HCT116 (cell line): ENCODE measurements at regions not wholly inside any gene's neighbourhood (a gene's known extent, or its start where the extent isn't known, plus 50 kb on each side); places are given as distances from the start of the nearest gene placed in this dataset.

ENCODE experiments used
- ATAC-seq: fragments of 200-7000 bp; cut with Tn5 transposase; 2 replicates; pipeline ENCODE4 v1.9.1; 2020; ENCODE audit warnings: mild to moderate bottlenecking, moderate library complexity
- BruUV-seq: library from RNA; stranded (reverse); fragments of 400-500 nt; replicated peaks from 2 replicates; lab custom pipeline; 2021; lab: Mats Ljungman, UMichigan
- CTCF ChIA-PET: fragments of 300-600 bp; sonication (Branson Sonifier 250); formaldehyde crosslinking; loops from one replicate; lab custom pipeline; 2021; ENCODE audit warnings: antibody characterized with exemption; lab: Charles Lee
- POLR2A ChIA-PET: fragments of 300-600, 350-600 bp; sonication (Branson Sonifier 250); formaldehyde crosslinking; loops from one replicate; lab custom pipeline; 2021; ENCODE audit warnings: antibody characterized with exemption; lab: Charles Lee
- RAD21 ChIA-PET, 2 experiments: fragments of 300-600 bp; sonication (Branson Sonifier 250); formaldehyde crosslinking; loops; one replicate each; lab custom pipeline; 2023; ENCODE audit warnings: low total read pairs in 2 of 2; ENCODE audit not compliant: uncharacterized antibody in 2 of 2, unreplicated experiment in 2 of 2, low non-redundant PET in 1 of 2; lab: Charles Lee
- DNase-seq: peaks from one replicate; pipeline ENCODE4 v3.0.0-alpha.2; 2010; ENCODE audit warnings: low read depth, low spot score
- H2AFZ ChIP-seq: fragments of 200-600 bp; shearing (Covaris generic), sonication (generic); 2 replicates; pipeline ENCODE4 v1.6.1; 2017; ENCODE audit warnings: low read depth, mixed run types, mixed read lengths, antibody characterized with exemption, low read length; ENCODE audit not compliant: poor library complexity, severe bottlenecking
- H3K27ac ChIP-seq: 2 replicates; pipeline ENCODE4 v1.5.1; 2012; ENCODE audit warnings: low read depth, low read length
- H3K27me3 ChIP-seq: fragments of 200-600 bp; sonication (generic); 2 replicates; pipeline ENCODE4 v1.6.1; 2016; ENCODE audit warnings: mixed run types, low read length, mixed read lengths; ENCODE audit not compliant: insufficient read depth
- H3K36me3 ChIP-seq, 2 experiments: fragments of 200-500 bp in 1 of 2; fragments of 200-600 bp in 1 of 2; sonication (Bioruptor generic) in 1 of 2; sonication (generic) in 1 of 2; 2 replicates each; pipeline versions ENCODE4 v1.5.1 to v1.6.1; 2014 to 2016; ENCODE audit warnings: low read length in 2 of 2, inconsistent platforms in 1 of 2, mixed read lengths in 1 of 2, mixed run types in 1 of 2; ENCODE audit not compliant: insufficient read depth in 2 of 2, control insufficient read depth in 1 of 2
- H3K4me1 ChIP-seq, 2 experiments: fragments of 200-600 bp in 1 of 2; sonication (generic) in 1 of 2; 2 replicates each; pipeline versions ENCODE4 v1.5.1 to v1.6.1; 2012 to 2017; ENCODE audit warnings: low read length in 2 of 2, inconsistent platforms in 1 of 2, mild to moderate bottlenecking in 1 of 2, mixed read lengths in 1 of 2, mixed run types in 1 of 2, moderate library complexity in 1 of 2; ENCODE audit not compliant: insufficient read depth in 2 of 2, control insufficient read depth in 1 of 2
- H3K4me2 ChIP-seq: fragments of 200-600 bp; sonication (generic); 2 replicates; pipeline ENCODE4 v1.6.1; 2017; ENCODE audit warnings: mixed run types, low read length, mixed read lengths
- H3K4me3 ChIP-seq, 2 experiments: fragments of 200-600 bp in 1 of 2; sonication (generic) in 1 of 2; replicated peaks in 1 of 2; 2 replicates each; pipeline ENCODE4 v1.5.1; 2011 to 2016; ENCODE audit warnings: low read length in 2 of 2, control low read depth in 1 of 2, low read depth in 1 of 2, mild to moderate bottlenecking in 1 of 2, mixed read lengths in 1 of 2, mixed run types in 1 of 2
- H3K79me2 ChIP-seq: fragments of 200-600 bp; sonication (generic); 2 replicates; pipeline ENCODE4 v1.6.1; 2017; ENCODE audit warnings: mild to moderate bottlenecking, mixed run types, low read length, moderate library complexity, mixed read lengths; ENCODE audit not compliant: insufficient read depth
- H3K9ac ChIP-seq: fragments of 200-600 bp; sonication (generic); 2 replicates; pipeline ENCODE4 v1.6.1; 2016; ENCODE audit warnings: low read length, mixed read lengths
- H3K9me2 ChIP-seq: fragments of 200-600 bp; sonication (generic), shearing (Covaris generic); 2 replicates; pipeline ENCODE4 v1.6.1; 2017; ENCODE audit warnings: mixed run types, mild to moderate bottlenecking, moderate library complexity; ENCODE audit not compliant: insufficient read depth
- H3K9me3 ChIP-seq, 2 experiments: fragments of 200-500 bp in 1 of 2; fragments of 200-600 bp in 1 of 2; sonication (Bioruptor generic) in 1 of 2; sonication (generic) in 1 of 2; 2 replicates each; pipeline ENCODE4 v1.6.1; 2014 to 2017; ENCODE audit warnings: low read length in 2 of 2, mixed read lengths in 2 of 2, inconsistent platforms in 1 of 2, low read depth in 1 of 2, mild to moderate bottlenecking in 1 of 2, mixed run types in 1 of 2, moderate library complexity in 1 of 2; ENCODE audit not compliant: control insufficient read depth in 1 of 2, insufficient read depth in 1 of 2
- H4K20me1 ChIP-seq: fragments of 200-600 bp; sonication (generic), shearing (Covaris generic); 2 replicates; pipeline ENCODE4 v1.6.1; 2017; ENCODE audit warnings: mixed run types, mild to moderate bottlenecking, moderate library complexity; ENCODE audit not compliant: insufficient read depth
- EGR1 ChIP-seq: IDR thresholded peaks from 2 replicates; pipeline ENCODE4 v1.6.1; 2012; ENCODE audit warnings: low read depth
- ELF1 ChIP-seq: IDR thresholded peaks from 2 replicates; pipeline ENCODE4 v1.6.1; 2012; ENCODE audit warnings: low read depth, borderline replicate concordance
- EZH2 ChIP-seq: fragments of 200-600 bp; sonication (generic); IDR thresholded peaks from 2 replicates; pipeline ENCODE4 v1.6.1; 2017; ENCODE audit warnings: antibody characterized with exemption, mixed run types
- FOSL1 ChIP-seq: IDR thresholded peaks from 2 replicates; pipeline ENCODE4 v1.6.1; 2012; ENCODE audit warnings: low read depth
- RAD21 ChIP-seq: IDR thresholded peaks from 2 replicates; pipeline ENCODE4 v1.6.1; 2012; ENCODE audit warnings: low read depth, mild to moderate bottlenecking
- TCF7L2 ChIP-seq: IDR thresholded peaks from 2 replicates; pipeline ENCODE4 v1.7.0; 2011; ENCODE audit warnings: borderline replicate concordance, inconsistent platforms; ENCODE audit not compliant: insufficient read depth, insufficient read length; ENCODE audit errors: extremely low read depth
- ZFX ChIP-seq: fragments of 450-650 bp; IDR thresholded peaks from 2 replicates; pipeline ENCODE4 v1.6.1; 2017
- ZNF274 ChIP-seq: fragments of 200-500 bp; sonication (Bioruptor generic); IDR thresholded peaks from 2 replicates; pipeline ENCODE4 v1.6.1; 2014; ENCODE audit warnings: mild to moderate bottlenecking, low read depth, low read length, inconsistent platforms
- intact Hi-C: fragments of 100-400 bp; cut with micrococcal nuclease; formaldehyde crosslinking; loops from 2 replicates; pipeline ENCODE4 v1.10.0; 2022
- TF ChIP-seq, protein P1 (sequence below): IDR thresholded peaks from 2 replicates; pipeline ENCODE4 v1.6.1; 2012; ENCODE audit warnings: low read depth
- TF ChIP-seq, protein P2 (sequence below), 3 experiments: fragments of 200-600 bp in 1 of 3; sonication (generic) in 1 of 3; IDR thresholded peaks in 2 of 3; conservative IDR thresholded peaks in 1 of 3; 2 replicates each; pipeline ENCODE4 v1.5.1; 2012 to 2017; ENCODE audit warnings: low read depth in 2 of 3, low read length in 2 of 3, antibody characterized with exemption in 1 of 3, borderline replicate concordance in 1 of 3, control low read depth in 1 of 3, mild to moderate bottlenecking in 1 of 3, mixed read lengths in 1 of 3, mixed run types in 1 of 3, moderate library complexity in 1 of 3; ENCODE audit not compliant: insufficient read depth in 1 of 3
- TF ChIP-seq, protein P3 (sequence below): IDR thresholded peaks from 2 replicates; pipeline ENCODE4 v1.6.1; 2011; ENCODE audit warnings: mild to moderate bottlenecking, low read length, moderate library complexity; ENCODE audit not compliant: insufficient replicate concordance; ENCODE audit errors: extremely low read depth

DNA sequence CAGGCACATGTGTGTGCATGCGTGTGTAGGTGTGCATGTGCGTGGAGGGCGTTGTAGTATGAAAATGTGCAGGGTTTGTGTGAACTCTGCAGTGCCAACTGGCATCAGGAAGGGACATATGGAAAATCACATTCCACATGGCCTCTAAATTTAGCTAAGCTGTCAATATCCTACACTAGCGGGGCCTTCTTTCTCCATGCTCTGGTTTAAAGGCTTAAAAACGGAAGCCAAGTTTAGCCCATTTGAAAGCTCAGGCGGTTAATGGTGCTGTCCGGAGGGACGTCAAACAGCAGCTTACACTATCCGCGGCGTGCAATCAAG, 144.1 kb upstream of the NOCT start (continued):
- TF ChIP-seq, protein P1, sequence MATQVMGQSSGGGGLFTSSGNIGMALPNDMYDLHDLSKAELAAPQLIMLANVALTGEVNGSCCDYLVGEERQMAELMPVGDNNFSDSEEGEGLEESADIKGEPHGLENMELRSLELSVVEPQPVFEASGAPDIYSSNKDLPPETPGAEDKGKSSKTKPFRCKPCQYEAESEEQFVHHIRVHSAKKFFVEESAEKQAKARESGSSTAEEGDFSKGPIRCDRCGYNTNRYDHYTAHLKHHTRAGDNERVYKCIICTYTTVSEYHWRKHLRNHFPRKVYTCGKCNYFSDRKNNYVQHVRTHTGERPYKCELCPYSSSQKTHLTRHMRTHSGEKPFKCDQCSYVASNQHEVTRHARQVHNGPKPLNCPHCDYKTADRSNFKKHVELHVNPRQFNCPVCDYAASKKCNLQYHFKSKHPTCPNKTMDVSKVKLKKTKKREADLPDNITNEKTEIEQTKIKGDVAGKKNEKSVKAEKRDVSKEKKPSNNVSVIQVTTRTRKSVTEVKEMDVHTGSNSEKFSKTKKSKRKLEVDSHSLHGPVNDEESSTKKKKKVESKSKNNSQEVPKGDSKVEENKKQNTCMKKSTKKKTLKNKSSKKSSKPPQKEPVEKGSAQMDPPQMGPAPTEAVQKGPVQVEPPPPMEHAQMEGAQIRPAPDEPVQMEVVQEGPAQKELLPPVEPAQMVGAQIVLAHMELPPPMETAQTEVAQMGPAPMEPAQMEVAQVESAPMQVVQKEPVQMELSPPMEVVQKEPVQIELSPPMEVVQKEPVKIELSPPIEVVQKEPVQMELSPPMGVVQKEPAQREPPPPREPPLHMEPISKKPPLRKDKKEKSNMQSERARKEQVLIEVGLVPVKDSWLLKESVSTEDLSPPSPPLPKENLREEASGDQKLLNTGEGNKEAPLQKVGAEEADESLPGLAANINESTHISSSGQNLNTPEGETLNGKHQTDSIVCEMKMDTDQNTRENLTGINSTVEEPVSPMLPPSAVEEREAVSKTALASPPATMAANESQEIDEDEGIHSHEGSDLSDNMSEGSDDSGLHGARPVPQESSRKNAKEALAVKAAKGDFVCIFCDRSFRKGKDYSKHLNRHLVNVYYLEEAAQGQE: no peak
- TF ChIP-seq TCF7L2: no peak
- TF ChIP-seq ZNF274: no peak
- TF ChIP-seq, protein P2, sequence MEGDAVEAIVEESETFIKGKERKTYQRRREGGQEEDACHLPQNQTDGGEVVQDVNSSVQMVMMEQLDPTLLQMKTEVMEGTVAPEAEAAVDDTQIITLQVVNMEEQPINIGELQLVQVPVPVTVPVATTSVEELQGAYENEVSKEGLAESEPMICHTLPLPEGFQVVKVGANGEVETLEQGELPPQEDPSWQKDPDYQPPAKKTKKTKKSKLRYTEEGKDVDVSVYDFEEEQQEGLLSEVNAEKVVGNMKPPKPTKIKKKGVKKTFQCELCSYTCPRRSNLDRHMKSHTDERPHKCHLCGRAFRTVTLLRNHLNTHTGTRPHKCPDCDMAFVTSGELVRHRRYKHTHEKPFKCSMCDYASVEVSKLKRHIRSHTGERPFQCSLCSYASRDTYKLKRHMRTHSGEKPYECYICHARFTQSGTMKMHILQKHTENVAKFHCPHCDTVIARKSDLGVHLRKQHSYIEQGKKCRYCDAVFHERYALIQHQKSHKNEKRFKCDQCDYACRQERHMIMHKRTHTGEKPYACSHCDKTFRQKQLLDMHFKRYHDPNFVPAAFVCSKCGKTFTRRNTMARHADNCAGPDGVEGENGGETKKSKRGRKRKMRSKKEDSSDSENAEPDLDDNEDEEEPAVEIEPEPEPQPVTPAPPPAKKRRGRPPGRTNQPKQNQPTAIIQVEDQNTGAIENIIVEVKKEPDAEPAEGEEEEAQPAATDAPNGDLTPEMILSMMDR (IDR thresholded peaks at IDR 0.05 in 2 of 3, conservative IDR thresholded peaks at IDR 0.05 in 1 of 3; ENCODE audit: borderline replicate concordance in 1 of 3, insufficient read depth in 1 of 3, low read depth in 2 of 3, low read length in 2 of 3): no peak
- TF ChIP-seq, all 23 proteins: peak for 0

DNA sequence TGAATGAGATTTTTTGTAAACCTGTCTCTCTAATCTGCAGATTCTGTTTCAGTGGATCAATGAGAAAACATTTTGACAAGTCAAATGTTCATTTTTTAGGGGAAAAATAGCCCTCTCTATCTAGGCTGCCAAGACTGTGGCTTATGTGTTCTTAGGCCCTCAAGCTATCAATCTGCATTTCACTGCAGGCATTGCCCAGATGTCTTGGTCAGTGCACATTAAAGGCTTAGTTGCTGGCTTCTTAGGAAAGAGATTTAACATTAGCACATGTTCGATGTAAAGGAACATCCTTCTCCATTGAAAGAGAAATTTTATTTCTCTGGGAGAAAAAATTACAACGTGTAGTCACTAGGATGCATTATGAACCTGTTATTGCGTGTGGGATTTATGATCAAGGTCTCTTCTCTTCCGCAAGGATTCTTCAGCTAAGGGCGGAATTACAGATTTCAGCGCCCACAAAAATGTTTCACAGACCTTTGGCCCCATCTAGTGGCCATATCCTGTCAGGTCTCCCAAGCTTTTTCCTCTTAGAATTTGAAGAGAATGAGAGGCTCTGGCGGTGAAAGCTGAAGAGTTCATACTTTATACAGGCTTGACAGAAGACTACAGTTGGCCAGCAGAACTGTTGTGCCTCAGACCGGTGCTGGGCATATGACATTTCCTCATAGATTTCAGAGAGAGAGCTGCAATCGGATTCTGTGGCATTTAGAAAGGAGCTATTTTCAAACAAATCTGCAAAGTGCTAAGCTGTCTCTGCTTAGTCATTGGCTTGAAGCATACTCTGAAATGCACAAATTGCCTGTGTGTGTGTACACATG, 144.6 kb upstream of the NOCT start:
- POLR2A ChIA-PET: no interaction called here
- TF ChIP-seq EZH2 (no peak), ZFX (no peak), FOSL1 (no peak), EGR1 (no peak), RAD21 (peak; percentile 94), ELF1 (no peak)
- TF ChIP-seq, protein P3, sequence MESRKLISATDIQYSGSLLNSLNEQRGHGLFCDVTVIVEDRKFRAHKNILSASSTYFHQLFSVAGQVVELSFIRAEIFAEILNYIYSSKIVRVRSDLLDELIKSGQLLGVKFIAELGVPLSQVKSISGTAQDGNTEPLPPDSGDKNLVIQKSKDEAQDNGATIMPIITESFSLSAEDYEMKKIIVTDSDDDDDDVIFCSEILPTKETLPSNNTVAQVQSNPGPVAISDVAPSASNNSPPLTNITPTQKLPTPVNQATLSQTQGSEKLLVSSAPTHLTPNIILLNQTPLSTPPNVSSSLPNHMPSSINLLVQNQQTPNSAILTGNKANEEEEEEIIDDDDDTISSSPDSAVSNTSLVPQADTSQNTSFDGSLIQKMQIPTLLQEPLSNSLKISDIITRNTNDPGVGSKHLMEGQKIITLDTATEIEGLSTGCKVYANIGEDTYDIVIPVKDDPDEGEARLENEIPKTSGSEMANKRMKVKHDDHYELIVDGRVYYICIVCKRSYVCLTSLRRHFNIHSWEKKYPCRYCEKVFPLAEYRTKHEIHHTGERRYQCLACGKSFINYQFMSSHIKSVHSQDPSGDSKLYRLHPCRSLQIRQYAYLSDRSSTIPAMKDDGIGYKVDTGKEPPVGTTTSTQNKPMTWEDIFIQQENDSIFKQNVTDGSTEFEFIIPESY: no peak
- TF ChIP-seq, protein P2 (IDR thresholded peaks at IDR 0.05 in 2 of 3, conservative IDR thresholded peaks at IDR 0.05 in 1 of 3; ENCODE audit: borderline replicate concordance in 1 of 3, insufficient read depth in 1 of 3, low read depth in 2 of 3, low read length in 2 of 3): peak; percentile 71 to 87 (median 81)

More for the DNA sequence above, 144.6 kb upstream of the NOCT start:
- intact Hi-C loops: loop anchor here (1.0 to 5.0 kb wide), 5 partner anchors 190 to 1138 kb away; no protein-coding TSS in a partner anchor
- Histone ChIP-seq H3K9me3 (no peaks in the 10 kb centered on the region), H3K4me3 (no peak overlapping the region), H3K27me3 (peaks cover 6% of the 10 kb centered on the region; the same call in 1 of the 2 replicates), H3K36me3 (no peaks in the 10 kb centered on the region), H3K9me2 (no peaks in the 10 kb centered on the region), H3K79me2 (no peaks in the 10 kb centered on the region), H3K27ac (no peak overlapping the region), H3K4me2 (peak overlapping the region; percentile 33; the same call in 1 of the 2 replicates), H3K4me1 (peaks cover 0 to 9% of the 10 kb centered on the region in 2 experiments; a peak in 1 of 4 replicates), H2AFZ (peak overlapping the region; percentile 78), H4K20me1 (no peaks in the 10 kb centered on the region), H3K9ac (no peak overlapping the region)
- RAD21 ChIA-PET: interaction anchor here (0.7 to 1.4 kb wide), 8 partner anchors 38 to 1051 kb away, joined by 3 to 8 read pairs (median 4); no protein-coding TSS in a partner anchor
- ATAC-seq (peak; percentile 82), DNase-seq (peak; percentile 65)
- CTCF ChIA-PET: interaction anchor here (0.6 to 1.9 kb wide), 23 partner anchors 8 to 1139 kb away, joined by 3 to 29 read pairs (median 4); no protein-coding TSS in a partner anchor
- BruUV-seq: no TSS peak
